DMS 273 (cell line): ENCODE measurements at regions not wholly inside any gene's neighbourhood (a gene's known extent, or its start where the extent isn't known, plus 50 kb on each side); places are given as distances from the start of the nearest gene placed in this dataset.

Experiments used
- DNase-seq: peaks from one replicate; lab custom pipeline; 2025; ENCODE audit not compliant: unreplicated experiment; lab: John Stamatoyannopoulos, UW

DNA sequence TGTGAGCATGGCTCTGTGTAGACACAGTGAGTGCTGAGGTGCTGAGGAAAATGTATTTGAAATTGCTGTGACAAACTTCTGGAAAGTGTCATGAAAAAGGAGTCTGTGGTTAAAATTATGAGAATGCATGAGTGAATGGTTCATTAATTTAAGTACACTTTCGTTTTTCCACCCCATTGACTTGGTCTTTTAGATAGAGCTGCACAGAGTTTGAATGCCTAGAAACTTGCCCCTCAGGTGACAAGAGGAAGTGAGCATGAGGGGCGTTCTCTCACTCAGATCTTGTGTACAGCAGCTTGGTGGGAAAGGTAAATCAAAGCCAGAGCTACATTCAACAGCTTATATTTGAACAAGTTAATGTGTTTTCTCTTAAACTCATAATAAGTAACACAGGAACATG, 296.8 kb downstream of the WDR72 start:
- DNase-seq, result no peak

DNA sequence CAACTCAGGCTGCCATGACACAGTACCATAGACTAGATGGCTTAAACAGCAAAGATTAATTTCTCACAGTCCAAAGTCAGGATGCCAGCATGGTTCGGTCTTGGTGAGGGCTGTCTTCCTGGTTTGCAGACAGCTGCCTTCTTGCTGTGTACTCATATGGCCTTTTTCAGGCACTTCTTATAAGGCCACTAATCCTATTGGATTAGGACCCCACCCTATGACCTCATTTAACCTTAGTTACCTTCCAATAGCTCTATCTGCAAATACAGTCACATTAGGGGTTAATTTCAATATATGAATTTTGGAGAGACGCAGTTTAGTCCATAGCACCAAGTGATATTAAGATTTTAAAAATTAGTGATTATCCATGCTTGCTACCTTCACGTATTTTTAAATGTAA, 297.8 kb downstream of the WDR72 start:
- no peak for DNase-seq

DNA sequence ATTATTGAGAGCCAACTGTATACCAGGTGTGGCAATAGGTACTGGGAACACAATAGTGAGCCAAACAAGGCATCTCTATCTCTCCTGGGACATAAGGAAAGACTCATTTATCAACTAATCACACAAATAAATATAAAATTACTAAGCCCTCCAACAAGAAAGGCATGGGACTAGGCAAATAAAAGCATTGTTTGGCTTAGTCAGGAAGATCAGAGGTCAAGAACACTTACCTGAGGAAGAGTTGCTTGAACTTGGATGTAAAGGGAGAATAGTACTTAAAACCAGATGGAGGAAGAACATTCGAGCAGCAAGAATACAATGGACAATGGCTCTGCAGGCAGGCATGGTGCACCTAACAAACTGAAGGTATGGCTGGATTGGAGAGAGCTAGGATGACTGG, 300.7 kb downstream of the WDR72 start:
- no peak for DNase-seq

DNA sequence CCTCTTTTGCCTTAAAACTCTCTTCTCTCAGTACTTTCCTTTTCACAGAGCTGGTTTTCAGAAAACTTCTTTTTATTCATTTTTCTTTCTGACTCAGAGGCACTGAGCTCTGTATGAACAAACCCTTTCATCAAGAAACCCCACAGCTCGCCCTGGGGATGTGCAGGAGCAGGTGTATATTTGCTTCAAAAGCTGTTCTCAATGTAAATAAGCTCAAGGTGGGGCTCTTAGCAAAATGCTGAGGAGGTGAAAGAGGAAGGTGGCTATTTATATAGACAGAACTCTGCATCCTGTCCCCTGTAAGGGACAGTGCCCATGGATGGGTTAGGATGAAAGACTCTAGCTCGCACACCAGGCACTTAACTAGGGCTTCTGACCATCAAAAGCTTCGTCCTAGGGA, 302.0 kb downstream of the WDR72 start:
- DNase-seq, result no peak

DNA sequence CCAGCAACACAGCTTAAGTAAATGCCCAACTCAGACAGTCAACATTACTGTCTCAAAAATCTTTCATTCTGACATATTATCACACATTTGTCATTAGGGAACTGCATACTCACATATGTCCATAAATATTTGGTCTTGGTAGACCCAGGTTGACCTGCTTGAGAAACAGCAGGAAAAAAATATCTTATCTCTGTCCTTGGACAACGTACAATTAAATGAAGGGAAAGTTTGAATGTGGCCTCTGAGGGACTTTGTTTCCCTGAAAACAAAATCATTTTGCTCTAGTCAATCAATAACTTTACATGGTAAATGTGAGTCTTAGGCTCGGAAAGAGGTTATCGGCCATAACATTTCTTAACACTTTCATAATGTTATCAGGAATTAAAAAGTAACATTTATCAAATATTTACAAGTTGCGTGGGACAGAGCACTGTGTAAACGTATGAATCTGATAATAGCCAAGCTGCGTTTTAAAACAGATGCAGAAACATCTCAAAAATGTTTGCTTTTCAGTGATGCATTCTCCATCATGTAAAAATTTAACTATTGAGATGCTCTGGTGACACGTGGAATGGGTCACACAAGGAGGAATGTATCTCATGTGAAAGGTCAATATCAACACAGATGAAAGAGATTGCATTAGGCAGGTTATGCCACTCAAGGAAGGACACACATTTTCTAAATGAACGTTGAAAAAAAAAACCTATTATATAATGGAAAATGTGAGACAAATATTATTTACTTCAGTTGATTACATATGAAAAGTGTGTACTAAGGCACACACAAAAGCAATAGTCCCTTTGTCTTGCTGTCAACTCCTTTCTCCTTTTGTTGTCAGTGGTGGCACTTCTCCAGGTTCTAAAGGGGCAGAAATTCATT, 304.4 kb downstream of the WDR72 start:
- DNase-seq, result no peak

DNA sequence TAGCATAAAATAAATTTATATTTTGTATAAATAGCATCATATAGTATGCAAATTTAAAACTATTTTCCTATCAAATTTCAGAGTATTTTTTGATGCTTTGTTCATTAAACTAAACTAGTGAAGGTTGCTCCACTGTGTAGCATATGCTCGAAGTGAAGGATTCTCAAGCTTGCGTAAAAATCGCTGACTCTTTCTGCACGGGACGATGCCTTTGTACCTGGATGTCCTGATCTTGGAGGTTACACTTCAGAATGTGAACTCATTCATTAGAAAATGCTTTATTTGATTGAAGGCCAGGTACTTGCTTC, 305.0 kb downstream of the WDR72 start:
- DNase-seq, result no peak

DNA sequence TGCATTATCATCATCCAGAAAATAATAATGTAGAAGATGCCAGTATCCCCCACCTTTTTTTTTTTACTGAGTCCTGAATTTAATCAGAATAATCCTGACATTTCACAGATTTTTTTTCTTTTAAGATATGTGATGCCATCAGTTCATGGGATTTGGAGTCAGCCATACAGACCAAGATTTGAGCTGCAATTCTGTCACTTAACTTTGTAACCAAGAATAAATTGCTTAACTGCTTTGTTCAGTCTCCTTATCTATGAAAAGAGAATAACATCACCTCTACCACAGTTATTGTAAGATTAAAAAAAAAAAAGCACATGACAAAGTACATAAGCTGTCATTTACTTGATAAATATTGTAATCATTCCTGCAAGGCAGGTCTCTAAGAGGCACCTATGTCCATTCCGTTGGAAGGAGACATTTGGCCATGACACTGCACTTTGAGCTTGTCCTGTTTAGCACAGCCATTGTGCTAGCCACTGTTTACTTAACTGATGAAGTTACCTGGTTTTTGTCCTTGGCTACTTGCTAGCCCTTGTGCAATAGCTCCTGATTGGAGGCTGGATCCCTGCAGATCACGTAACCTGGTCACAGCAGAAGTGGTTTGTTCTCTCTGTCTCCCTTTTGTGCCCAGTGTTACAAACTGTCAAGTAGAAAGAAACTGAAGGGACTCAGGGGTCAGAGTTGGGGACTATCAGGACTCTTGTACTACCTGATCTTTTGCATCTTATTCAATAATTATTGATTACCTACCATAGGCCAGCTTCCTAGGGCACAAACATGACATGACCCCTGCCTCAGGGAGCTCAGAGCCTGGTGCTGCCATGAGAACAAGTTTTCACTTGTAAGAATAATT, 306.0 kb downstream of the WDR72 start:
- no peak for DNase-seq

DNA sequence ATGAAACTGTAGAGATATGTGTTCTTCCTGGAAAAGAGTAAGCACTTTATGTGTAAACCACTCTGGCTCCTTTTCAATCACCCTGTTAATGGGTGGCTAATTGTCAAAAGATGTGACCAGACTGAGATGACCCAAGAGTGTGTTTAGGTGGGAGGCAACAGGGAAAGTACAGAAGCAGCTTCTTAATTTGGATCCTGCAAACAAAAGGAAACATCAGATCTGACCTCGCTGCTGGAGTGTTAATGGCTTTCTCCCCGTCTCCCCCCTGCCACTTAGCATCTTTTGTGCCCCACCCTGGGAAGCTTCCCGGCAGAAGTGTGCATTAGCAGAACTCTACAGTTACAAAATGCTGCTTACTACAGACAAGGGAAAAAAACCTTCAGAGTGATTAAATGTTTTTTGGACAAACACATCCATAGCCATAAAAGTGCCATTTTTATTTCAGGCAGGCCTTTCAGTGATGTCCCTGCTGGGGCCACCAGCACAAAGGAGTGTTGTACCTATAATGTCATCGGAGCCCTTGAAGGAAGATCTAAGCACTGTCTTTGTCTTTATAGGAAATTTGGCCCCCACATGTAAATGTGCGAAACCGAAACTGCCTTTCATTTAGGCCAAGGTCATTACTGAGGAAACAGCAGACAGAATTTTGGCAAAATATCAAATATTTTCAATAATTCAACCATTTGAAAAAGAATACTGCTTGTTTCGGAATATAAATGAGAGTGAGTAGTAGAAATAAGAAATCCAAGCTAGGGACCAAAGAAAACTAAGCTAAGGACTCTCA, 311.0 kb downstream of the WDR72 start:
- DNase-seq, result no peak

DNA sequence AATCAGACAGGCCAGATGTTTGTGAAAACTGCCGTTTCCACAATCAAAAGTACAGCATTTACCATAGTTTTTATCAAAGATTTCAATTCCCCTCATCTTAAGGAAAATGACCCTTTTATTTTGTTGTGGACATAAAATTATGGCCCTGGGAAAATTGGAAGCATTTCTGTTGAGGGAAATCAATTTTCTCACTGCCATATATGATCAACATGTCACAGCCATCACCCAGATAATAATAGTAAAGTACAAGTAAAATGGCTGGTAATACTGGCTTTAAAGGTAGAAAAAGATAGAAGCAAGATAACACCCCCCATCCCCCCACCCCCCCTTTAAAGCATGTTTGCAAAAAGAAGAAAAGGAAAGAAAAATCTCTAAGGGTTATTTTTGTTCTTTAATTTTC, 311.7 kb downstream of the WDR72 start:
- no peak for DNase-seq

DNA sequence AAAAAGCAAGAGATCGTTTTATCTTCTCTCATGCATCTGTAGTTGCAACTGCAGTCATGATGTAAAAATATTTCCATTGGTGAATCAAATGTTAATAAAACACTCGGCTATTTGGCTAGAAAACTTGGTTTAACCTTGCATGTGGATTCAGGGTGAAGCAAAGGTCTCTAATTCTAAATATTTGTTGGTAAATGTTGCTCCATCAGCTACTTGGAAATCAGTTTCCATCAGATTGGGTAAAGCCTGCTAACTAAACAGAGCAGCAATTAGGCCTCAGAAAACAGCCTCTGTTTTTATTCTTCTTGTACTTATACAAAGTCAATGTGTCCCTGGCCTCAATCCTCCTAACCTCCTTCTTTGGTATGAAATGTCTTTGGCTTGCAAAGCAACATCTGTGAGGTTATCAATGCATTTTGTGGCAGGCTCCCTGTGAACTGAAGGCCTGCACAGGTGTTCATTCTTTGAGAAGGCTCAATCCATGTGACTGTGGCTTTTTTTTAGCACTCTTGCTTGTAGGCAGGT, 312.3 kb downstream of the WDR72 start:
- DNase-seq, result no peak

DNA sequence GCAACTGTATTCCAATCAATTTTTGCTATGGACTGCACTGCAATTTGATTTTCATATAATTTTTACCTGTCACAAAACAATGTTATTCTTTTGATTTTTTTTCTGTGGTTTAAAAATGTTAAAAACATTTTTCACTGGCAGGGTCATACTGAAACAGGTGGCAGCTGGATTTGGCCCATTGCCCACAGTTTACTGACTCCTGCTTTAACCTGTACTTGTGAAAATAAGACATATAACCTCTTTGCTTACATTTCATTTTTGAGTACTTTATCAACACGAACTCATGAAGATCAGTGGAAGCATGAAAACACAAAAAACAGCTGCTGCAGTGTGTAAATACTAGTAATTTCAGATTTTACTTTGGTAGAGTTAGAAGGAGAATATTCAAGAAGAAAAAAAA, 313.1 kb downstream of the WDR72 start:
- DNase-seq, result no peak

DNA sequence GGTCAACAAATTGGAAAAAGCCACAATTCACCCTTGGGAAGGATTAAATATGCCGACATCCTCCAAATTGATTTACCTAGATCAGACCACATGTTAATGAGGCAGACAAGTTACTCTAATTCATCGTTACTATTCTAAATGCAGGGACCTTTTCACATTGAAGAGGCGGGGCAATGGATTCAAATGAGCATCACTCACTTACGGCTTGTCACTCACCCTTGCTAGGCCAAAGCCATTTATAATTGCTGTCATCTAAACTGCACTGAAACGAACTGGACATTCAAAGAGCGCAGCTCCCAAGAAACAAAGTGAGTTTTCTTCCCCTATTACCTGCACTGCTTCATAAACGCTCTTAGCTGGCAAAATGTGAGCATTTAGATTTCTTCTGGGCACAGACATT, 313.9 kb downstream of the WDR72 start:
- no peak for DNase-seq

DNA sequence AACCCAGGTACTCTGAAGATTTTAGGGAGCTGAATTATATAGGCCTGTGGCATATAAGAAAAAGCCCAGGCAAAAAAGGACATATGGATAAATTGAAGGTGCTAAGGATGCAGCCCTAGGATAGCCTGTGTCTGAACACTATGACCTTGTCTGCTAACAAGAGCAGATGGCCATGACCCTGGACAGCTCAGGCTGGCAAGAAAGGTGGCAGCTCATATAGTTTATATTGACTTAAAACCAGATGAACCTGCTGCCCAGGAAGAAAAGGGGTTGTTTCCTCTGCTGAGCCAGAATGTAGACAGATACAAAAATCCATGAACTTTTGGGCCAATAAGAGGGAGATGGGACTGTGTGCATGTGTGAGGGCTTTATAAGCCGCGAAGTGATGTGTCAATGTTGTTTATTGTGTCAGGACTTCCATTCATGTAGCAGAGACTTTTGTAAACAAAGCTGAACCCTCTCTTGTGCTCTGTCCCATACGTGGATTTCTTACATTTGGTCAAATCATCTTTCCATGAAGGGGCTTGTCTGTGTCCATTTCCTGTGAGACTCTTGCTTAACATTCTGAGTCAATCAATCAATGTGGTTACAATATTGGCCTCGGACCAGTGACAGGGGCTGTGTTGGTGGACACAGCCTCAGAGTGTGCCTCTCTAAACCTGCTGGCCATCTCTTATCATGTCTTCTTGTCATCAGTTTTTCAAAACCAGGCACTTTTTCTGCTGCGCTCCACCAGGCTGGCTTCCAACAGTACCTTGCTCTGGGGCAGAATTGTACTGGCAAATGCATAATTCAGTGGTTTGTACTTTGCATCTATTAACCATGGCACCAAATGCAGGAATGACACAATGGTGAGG, 321.2 kb downstream of the WDR72 start:
- DNase-seq, result no peak

DNA sequence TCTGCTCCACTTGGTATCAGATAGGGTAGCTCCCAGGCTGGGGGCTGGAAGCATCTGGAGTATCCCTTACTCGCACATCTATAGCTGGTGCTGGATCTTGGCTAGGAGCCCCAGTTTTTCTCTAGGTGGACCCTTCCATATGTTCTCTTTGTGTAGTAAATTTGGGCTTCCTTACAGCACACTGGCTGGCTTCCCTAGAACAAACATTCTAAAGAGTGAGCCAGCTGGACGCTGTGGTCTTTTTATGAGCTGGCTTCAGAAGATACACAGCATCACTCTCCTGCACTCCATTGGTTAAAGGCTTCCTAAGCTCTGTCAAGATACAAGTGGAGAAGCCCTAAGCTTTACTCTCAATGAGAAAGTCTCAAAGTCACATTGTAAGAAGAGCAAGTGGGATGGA, 322.1 kb downstream of the WDR72 start:
- peak; percentile 34 for DNase-seq

DNA sequence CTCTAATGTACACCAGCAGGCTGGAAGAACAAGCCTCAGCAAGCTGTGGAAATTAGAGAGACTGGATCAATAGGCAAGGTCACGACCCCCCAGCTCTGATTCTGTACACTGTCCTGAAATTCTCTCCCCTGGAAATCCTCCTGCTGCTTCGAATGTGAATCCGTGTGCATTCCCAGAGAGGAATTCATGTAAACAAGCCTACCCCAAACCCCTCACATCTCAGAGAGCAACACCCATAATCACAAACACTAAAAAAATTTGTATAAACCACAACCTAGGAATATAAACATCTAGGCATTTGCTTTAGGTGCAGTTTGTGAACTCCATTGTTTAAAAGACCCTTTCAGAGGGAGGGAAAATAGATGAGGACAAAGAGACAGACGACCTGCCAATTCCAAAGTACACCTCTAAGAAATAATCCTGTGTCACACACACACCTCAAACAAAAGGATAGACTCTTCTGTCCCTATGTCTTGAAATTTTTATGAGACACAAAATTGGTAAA, 325.2 kb downstream of the WDR72 start:
- DNase-seq, result no peak

DNA sequence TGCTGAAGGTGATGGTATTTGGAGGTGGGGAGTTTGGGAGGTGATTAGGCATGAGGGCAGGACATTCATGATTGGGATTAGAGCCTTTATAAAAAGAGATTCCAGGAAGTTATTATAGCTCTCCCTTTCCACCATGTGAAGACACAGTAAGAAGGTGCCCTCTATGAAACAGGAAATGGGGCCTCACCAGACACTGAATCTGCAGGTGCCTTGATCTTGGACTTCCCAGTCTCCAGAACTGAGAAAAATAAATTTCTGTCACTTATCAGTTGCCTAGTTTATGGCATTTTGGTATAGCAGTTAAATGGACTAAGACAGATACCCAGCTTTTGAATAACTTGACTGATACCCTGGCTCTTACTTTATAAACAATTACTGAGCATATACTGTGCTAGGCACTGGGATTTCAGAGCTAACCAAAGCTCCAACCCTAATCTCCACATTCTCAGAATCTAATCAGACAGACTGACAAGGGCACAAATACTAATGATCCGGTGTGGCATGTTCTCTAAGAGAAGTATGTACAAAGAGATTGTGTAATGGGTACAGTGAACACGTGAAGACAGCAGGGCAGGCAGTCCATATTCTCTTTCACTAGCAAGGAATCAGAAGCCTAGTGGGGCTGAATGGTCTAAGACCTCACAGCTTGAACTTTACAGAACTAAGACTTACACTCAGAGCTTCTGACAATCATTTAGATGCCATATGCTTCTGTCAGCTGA, 343.1 kb downstream of the WDR72 start:
- no peak for DNase-seq

DNA sequence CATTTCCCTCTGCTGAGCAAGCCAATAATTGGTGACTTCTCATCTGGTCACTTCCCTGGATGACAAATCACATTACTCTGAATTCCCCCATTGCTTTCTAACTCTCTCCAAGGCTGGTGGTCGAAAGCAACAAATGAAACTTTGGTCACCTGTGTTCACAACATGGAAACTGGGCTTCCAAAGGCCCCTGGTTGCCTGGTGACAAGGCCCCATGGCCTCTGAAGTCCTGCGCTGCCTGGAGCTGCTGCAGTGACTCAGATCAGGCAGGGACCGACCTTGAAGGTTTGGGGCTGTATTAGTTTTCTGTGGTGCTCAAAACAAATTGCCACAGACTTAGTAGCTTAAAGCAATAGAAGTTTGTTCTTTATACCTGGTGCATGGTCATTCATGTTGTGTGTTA, 345.3 kb downstream of the WDR72 start:
- no peak for DNase-seq

DNA sequence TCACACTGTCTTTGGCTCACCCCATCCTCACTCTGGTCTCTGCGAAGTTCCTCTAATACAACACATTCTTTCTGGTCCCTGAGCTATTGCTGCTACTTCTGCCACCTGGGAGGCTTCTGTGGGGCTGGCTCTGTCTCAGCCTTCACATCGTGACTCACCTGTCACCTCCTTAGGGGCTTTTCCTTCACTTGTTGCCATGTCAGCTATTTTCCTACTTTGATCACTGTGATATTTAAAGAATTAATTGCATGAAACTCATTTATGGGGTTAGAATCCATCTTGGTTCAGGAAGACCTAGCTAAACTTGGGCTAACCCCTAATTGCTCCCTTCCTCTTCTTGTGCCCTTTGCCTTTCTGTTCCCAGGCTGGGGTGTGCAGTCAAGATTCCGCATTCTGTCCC, 346.9 kb downstream of the WDR72 start:
- no peak for DNase-seq

DNA sequence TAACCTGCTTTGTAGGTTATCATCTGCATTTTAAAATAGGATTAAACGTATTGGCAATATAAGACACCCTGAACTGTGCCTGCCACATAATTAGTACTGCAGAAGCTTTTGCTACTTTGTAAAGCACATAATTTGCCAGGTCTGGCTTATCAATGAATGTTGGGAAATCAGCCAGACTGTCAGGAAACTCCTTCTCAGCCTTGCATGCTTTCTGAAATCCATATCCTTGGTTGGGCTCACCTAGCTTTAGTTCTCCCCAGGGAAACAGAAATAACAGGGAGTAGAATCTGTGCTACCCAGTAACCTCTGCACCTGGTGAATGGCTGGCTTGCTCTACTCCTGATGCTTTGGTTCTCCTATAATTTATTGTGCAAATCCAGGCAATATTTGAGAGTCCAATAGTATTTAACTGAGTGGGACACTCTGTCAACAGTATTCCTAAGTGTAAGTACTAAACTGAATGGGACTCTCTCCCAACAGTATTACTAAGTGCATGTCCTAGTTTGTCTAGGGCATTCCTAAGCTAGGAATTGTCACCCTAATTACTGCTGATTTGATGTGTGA, 354.5 kb downstream of the WDR72 start:
- no peak for DNase-seq
